Mammary epithelial cell (primary cell): ENCODE measurements at regions not wholly inside any gene's neighbourhood (a gene's known extent, or its start where the extent isn't known, plus 50 kb on each side); places are given as distances from the start of the nearest gene placed in this dataset.

ENCODE experiments used
- EZH2 ChIP-seq: IDR thresholded peaks from 2 replicates; pipeline ENCODE4 v1.6.1; 2012; ENCODE audit warnings: low read length, inconsistent platforms, borderline replicate concordance
- TF ChIP-seq, protein P1 (sequence below), 2 donors: IDR thresholded peaks in 1 of 2; conservative IDR thresholded peaks in 1 of 2; 2 replicates each; pipeline ENCODE4 v1.5.1; 2011 to 2012; ENCODE audit warnings: inconsistent platforms in 2 of 2, low read length in 2 of 2, mild to moderate bottlenecking in 2 of 2, control low read depth in 1 of 2, low read depth in 1 of 2; ENCODE audit not compliant: insufficient read depth in 1 of 2; ENCODE audit errors: extremely low read depth in 1 of 2

DNA sequence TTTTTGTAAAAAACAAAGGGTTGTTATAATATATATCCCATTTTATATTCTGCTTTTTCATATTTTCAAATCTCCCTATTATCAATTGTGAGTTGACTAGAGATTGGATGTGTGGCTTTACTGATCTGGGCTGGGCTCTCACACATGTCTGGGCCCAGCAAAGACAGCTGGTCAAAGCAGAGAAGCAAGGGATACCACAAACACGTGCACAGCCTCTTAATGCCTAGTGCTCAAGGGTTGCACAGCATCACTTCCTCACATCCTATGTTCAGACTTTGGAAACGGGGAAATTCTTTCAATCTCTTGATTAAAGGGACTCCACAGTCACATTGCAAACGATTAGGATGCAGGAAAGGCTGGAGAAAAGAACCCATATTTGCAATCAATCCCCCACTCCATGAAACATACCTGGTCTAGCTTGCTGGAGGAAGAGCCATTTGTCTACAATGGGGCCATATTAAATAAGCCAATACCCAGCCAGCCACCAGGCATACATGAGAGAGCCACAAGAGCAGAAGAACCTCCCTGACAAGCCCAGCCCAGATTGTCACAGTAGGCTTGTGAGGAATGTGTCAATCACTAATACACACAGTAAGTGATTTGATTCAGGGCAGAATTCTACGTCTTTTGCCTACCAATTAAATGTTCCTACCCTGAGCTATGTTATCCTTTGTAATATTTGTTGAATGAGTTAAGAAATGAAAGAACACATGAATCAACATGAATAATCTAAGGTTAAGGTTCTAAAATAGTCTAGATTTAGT is 431.2 kb downstream of the TNS3 start:
- TF ChIP-seq, protein P1, sequence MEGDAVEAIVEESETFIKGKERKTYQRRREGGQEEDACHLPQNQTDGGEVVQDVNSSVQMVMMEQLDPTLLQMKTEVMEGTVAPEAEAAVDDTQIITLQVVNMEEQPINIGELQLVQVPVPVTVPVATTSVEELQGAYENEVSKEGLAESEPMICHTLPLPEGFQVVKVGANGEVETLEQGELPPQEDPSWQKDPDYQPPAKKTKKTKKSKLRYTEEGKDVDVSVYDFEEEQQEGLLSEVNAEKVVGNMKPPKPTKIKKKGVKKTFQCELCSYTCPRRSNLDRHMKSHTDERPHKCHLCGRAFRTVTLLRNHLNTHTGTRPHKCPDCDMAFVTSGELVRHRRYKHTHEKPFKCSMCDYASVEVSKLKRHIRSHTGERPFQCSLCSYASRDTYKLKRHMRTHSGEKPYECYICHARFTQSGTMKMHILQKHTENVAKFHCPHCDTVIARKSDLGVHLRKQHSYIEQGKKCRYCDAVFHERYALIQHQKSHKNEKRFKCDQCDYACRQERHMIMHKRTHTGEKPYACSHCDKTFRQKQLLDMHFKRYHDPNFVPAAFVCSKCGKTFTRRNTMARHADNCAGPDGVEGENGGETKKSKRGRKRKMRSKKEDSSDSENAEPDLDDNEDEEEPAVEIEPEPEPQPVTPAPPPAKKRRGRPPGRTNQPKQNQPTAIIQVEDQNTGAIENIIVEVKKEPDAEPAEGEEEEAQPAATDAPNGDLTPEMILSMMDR (conservative IDR thresholded peaks at IDR 0.05 in 1 of 2, IDR thresholded peaks at IDR 0.05 in 1 of 2; ENCODE audit: extremely low read depth in 1 of 2, insufficient read depth in 1 of 2, low read depth in 1 of 2, low read length in 2 of 2), result no peak
- no peak for TF ChIP-seq EZH2
